GM12872 (cell line): ENCODE measurements at regions not wholly inside any gene's neighbourhood (a gene's known extent, or its start where the extent isn't known, plus 50 kb on each side); places are given as distances from the start of the nearest gene placed in this dataset.
A peak's percentile ranks its signal among the peaks of the same experiment; 100 is the strongest.

Source experiments
- CTCF ChIP-seq: IDR thresholded peaks from 3 replicates; pipeline ENCODE4 v1.5.1; 2011; ENCODE audit warnings: low read depth, mild to moderate bottlenecking, low read length, moderate library complexity; ENCODE audit not compliant: insufficient read depth

- TF ChIP-seq CTCF: peak; percentile 20; the same call in 1 of the 3 replicates
These were observed 111.2 kb downstream of the ZNF280B start for GRCh38 chr22:22397292-22397870.

GRCh38 chr22:22397875-22398524, 110.5 kb downstream of the ZNF280B start:
- TF ChIP-seq CTCF: no peak

GRCh38 chr22:22398530-22399327, 109.8 kb downstream of the ZNF280B start:
- no peak for TF ChIP-seq CTCF

- TF ChIP-seq CTCF: no peak
These were observed 108.4 kb downstream of the ZNF280B start for GRCh38 chr22:22400099-22400498.

GRCh38 chr22:22400964-22401363, 107.6 kb downstream of the ZNF280B start:
- TF ChIP-seq CTCF: no peak

- TF ChIP-seq CTCF: no peak
These were observed 107.2 kb downstream of the ZNF280B start for GRCh38 chr22:22401381-22401780.

GRCh38 chr22:22403306-22403705, 105.2 kb downstream of the ZNF280B start:
- TF ChIP-seq CTCF: no peak
